Fibroblast of gingiva (primary cell): ENCODE measurements at regions not wholly inside any gene's neighbourhood (a gene's known extent, or its start where the extent isn't known, plus 50 kb on each side); places are given as distances from the start of the nearest gene placed in this dataset.
"Not testable (repeated sequence)": the region's sequence is repeated elsewhere in the genome, so short reads cannot be mapped to it uniquely, and the experiment has no call there.

ENCODE experiments used
- DNase-seq: peaks from one replicate; pipeline ENCODE4 v3.0.0-alpha.2; 2011; ENCODE audit warnings: low read depth

GRCh38 chr3:143901105-143901504 is 52.8 kb upstream of the SLC9A9 start:
- peak; percentile 95 for DNase-seq

DNA sequence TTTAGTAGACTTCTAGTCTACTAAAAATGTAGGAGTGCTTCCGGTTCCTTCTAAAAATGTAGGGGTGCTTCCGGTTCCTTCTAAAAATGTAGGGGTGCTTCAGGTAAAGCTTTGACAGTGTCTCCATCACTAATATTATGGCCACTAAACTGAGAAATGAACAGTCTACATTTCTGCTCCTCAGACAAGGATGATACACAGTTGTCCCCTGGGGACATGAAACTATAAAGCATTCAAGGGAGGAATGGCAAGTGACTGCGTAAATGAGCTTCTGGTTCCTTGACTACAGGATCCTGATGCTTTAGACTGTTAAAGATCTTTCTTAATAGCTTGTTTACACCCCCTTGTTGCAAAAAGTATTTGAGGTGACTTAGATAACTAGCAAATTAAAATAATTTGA is 53.9 kb upstream of the SLC9A9 start:
- no peak for DNase-seq

DNA sequence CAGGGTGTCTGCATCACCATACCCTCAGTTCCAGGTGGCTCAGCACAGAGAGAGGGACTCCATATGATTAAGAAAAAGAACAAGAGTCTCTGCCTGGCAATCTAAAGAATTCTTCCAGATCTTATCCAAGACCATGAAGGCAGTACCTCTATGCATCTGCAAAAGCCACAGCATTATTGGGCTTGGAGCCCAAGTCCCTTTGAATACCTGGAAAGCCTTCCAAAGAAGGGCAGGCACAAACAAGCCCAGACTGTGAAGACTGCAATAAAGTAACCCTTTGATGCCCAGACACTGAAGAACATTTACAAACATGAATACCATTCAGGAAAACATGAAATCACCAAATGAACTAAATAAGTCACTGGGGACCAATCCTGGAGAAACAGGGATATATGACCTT is 60.9 kb upstream of the DIPK2A start:
- no peak for DNase-seq

DNA sequence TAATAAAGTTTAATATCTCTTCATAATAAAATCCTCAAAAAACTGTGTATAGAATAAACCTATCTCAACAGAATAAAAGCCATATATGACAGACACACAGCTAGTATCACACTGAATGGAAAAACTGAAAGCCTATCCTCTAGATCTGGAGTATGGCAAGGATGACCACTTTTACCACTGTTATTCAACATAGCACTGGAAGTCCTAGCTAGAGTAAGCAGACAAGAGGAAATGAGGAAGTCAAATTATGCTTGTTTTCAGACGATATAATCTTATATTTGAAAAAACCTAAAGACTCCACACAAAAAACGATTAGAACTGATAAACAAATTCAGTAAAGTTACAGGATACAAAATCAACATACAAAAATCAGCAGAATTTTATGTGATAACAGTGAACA is 57.4 kb upstream of the DIPK2A start:
- DNase-seq: no peak

DNA sequence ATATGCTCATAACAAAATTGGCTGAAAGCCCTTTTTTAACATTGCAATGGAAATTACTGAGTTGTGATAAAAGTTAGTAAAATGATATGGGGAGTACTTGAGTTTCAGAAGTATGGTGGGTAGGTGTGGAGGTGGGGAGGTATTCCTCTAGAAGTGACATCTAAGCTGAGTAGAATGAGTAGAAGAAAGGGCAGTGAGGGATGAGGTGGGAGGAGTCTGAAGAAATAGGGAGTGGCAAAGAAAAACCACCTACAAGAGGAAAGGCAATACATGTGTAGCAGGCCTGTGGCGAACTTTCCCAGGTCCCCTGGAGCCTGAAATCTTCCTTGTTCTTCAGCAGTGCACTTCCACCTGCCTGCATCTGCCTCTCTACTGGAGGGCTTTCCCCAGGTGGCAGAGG is 52.8 kb upstream of the DIPK2A start:
- DNase-seq: no peak

DNA sequence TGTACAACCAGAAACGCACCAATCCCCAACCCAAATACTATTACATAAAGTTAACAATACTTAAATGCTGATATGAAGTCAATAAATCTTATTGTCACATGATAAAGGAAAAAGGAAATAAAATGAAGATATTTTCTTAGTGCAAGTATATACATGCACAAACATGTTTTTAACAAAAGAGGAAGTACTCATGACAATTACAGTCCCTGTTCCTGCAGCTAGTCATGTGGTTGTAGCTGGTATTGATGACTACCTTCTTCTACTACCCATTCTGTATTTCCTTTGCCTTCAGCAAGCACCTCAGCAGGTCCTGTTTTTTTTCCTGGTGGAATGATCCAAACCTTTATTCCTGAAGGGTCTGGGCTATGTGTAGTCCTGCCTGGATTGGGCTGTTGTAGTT is 50.4 kb upstream of the DIPK2A start:
- DNase-seq: not testable (repeated sequence)
